OCI-LY7 (cell line): ENCODE measurements at regions not wholly inside any gene's neighbourhood (a gene's known extent, or its start where the extent isn't known, plus 50 kb on each side); places are given as distances from the start of the nearest gene placed in this dataset.

Source experiments
- BruUV-seq: library from RNA; stranded (reverse); fragments of 400-500 nt; replicated peaks from 2 replicates; lab custom pipeline; 2021; lab: Mats Ljungman, UMichigan
- CTCF ChIA-PET: fragments of 300-600 bp; sonication (Branson Sonifier 250); formaldehyde crosslinking; loops from one replicate; lab custom pipeline; 2022; ENCODE audit warnings: antibody characterized with exemption; ENCODE audit not compliant: unreplicated experiment; lab: Charles Lee
- POLR2A ChIA-PET: fragments of 300-600 bp; sonication (Branson Sonifier 250); formaldehyde crosslinking; loops from one replicate; lab custom pipeline; 2022; ENCODE audit warnings: antibody characterized with exemption; lab: Charles Lee
- DNase-seq: peaks from one replicate; pipeline ENCODE4 v3.0.0-alpha.2; 2015; ENCODE audit warnings: low spot score
- H2AFZ ChIP-seq: fragments of 200-600 bp; sonication (generic), shearing (Covaris generic); 2 replicates; pipeline ENCODE4 v1.6.1; 2014; ENCODE audit warnings: mild to moderate bottlenecking, antibody characterized with exemption, low read length, moderate library complexity
- H3K27ac ChIP-seq: fragments of 200-600 bp; sonication (generic); 2 replicates; pipeline ENCODE4 v1.5.1; 2014; ENCODE audit warnings: mixed run types, low read depth, mild to moderate bottlenecking, moderate library complexity, low read length, inconsistent platforms; ENCODE audit not compliant: poor library complexity, severe bottlenecking
- H3K36me3 ChIP-seq: fragments of 200-600 bp; sonication (generic); 2 replicates; pipeline ENCODE4 v1.6.1; 2014; ENCODE audit warnings: mild to moderate bottlenecking, antibody characterized with exemption, low read length, moderate library complexity, mixed read lengths; ENCODE audit not compliant: insufficient read depth
- H3K4me1 ChIP-seq: fragments of 200-600 bp; sonication (generic); 2 replicates; pipeline ENCODE4 v1.5.1; 2014; ENCODE audit warnings: mild to moderate bottlenecking, low read length; ENCODE audit not compliant: insufficient read depth, poor library complexity, severe bottlenecking
- H3K4me2 ChIP-seq: fragments of 200-600 bp; sonication (generic); 2 replicates; pipeline ENCODE4 v1.6.1; 2014; ENCODE audit warnings: mild to moderate bottlenecking, low read length
- H3K4me3 ChIP-seq: fragments of 200-600 bp; sonication (generic); 2 replicates; pipeline ENCODE4 v1.5.1; 2014; ENCODE audit warnings: mild to moderate bottlenecking, low read depth, low read length; ENCODE audit not compliant: poor library complexity, severe bottlenecking
- H3K79me2 ChIP-seq: fragments of 200-600 bp; sonication (generic); 2 replicates; pipeline ENCODE4 v1.6.1; 2016; ENCODE audit warnings: low read depth, mild to moderate bottlenecking, low read length, moderate library complexity, mixed read lengths; ENCODE audit not compliant: insufficient read depth
- H3K9me2 ChIP-seq: fragments of 200-600 bp; sonication (generic); 2 replicates; pipeline ENCODE4 v1.6.1; 2016; ENCODE audit warnings: mild to moderate bottlenecking, low read length, mixed read lengths; ENCODE audit not compliant: insufficient read depth
- H3K9me3 ChIP-seq: fragments of 200-600 bp; sonication (generic); 2 replicates; pipeline ENCODE4 v1.6.1; 2014; ENCODE audit warnings: mild to moderate bottlenecking, mixed run types, low read length, mixed read lengths
- H4K20me1 ChIP-seq: fragments of 200-600 bp; sonication (generic); 2 replicates; pipeline ENCODE4 v1.6.1; 2014; ENCODE audit warnings: mild to moderate bottlenecking, antibody characterized with exemption, low read length, moderate library complexity, mixed read lengths; ENCODE audit not compliant: insufficient read depth
- EZH2phosphoT487 ChIP-seq: fragments of 200-600 bp; sonication (generic); IDR thresholded peaks from 2 replicates; pipeline ENCODE4 v1.6.1; 2018; ENCODE audit warnings: low read depth, borderline replicate concordance, mild to moderate bottlenecking, mixed run types, antibody characterized with exemption, low read length, moderate library complexity, mixed read lengths
- intact Hi-C: fragments of 100-400 bp; cut with micrococcal nuclease; formaldehyde crosslinking; loops from one replicate; pipeline ENCODE4 v1.10.0; 2022; ENCODE audit not compliant: unreplicated experiment
- TF ChIP-seq, protein P1 (sequence below): fragments of 200-600 bp; sonication (generic); conservative IDR thresholded peaks from 2 replicates; pipeline ENCODE4 v1.5.1; 2014; ENCODE audit warnings: mild to moderate bottlenecking, antibody characterized with exemption, low read length, moderate library complexity, mixed read lengths

DNA sequence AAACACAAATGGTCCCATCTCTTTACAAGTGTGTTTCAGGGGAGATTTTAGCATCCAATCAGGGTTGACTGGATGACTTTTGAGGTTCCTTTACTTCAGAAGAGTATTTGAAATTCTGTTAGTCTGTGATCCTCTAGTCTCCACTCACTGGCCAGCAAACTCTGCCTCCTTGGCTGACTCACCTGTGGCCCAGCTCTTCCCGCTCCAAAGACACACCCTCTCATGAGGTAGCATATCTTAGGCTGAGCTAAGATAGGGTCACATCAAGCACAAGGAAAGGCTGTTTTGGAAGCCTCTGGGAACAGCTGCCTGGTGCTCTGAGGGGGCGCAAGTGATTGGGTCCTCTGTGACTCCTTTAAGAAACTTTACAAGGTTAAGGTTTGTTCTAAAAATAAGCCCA lies 102.3 kb upstream of the FGGY start:
- Histone ChIP-seq H3K36me3 (no peaks in the 10 kb centered on the region), H2AFZ (no peak overlapping the region), H3K79me2 (no peaks in the 10 kb centered on the region), H3K4me2 (no peak overlapping the region), H3K9me2 (no peaks in the 10 kb centered on the region), H4K20me1 (no peaks in the 10 kb centered on the region), H3K27ac (no peak overlapping the region), H3K9me3 (no peaks in the 10 kb centered on the region), H3K4me1 (no peaks in the 10 kb centered on the region), H3K4me3 (no peak overlapping the region)
- intact Hi-C loops: no loop called here
- BruUV-seq: no TSS peak
- no peak for DNase-seq
- POLR2A ChIA-PET: interaction anchor here (0.6 kb wide), 2 partner anchors 88 to 170 kb away, joined by 4 to 9 read pairs; no protein-coding TSS in a partner anchor
- CTCF ChIA-PET: no interaction called here
- TF ChIP-seq EZH2phosphoT487: no peak
- TF ChIP-seq, protein P1, sequence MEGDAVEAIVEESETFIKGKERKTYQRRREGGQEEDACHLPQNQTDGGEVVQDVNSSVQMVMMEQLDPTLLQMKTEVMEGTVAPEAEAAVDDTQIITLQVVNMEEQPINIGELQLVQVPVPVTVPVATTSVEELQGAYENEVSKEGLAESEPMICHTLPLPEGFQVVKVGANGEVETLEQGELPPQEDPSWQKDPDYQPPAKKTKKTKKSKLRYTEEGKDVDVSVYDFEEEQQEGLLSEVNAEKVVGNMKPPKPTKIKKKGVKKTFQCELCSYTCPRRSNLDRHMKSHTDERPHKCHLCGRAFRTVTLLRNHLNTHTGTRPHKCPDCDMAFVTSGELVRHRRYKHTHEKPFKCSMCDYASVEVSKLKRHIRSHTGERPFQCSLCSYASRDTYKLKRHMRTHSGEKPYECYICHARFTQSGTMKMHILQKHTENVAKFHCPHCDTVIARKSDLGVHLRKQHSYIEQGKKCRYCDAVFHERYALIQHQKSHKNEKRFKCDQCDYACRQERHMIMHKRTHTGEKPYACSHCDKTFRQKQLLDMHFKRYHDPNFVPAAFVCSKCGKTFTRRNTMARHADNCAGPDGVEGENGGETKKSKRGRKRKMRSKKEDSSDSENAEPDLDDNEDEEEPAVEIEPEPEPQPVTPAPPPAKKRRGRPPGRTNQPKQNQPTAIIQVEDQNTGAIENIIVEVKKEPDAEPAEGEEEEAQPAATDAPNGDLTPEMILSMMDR: no peak

DNA sequence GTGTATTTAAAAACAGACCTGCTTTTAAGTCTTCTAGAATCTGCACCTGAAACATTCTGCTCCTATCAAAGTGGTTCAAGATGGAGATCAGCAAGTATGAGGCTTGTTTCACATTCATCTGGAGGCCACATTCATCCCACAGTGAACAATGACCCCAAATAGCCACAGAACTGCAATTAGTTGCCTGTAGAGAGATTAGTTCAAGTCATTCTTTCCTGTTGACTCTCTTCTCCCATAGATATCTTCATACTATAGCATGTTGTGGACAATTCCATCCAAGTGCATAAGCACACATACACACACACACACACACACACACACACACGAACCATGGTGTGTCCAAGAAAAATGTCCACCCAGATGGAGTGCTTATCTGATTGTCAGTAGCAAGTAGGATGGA lies 101.7 kb upstream of the FGGY start:
- no peak overlapping the region for H3K27ac ChIP-seq
- no peak for DNase-seq
- no peak overlapping the region for H3K4me3 ChIP-seq
- no peaks in the 10 kb centered on the region for H3K9me3 ChIP-seq
- H3K9me2 ChIP-seq: no peaks in the 10 kb centered on the region
- intact Hi-C loops: no loop called here
- no peak for TF ChIP-seq EZH2phosphoT487
- TF ChIP-seq, protein P1: no peak
- no peaks in the 10 kb centered on the region for H4K20me1 ChIP-seq
- ChIA-PET CTCF (no interaction called here), POLR2A (interaction anchor here (0.6 kb wide), 1 partner anchor 88 kb away, joined by 9 read pairs; no protein-coding TSS in a partner anchor)
- no peaks in the 10 kb centered on the region for H3K79me2 ChIP-seq
- H3K4me2 ChIP-seq: no peak overlapping the region
- no peak overlapping the region for H2AFZ ChIP-seq
- no peaks in the 10 kb centered on the region for H3K4me1 ChIP-seq
- no peaks in the 10 kb centered on the region for H3K36me3 ChIP-seq
- BruUV-seq: no TSS peak

DNA sequence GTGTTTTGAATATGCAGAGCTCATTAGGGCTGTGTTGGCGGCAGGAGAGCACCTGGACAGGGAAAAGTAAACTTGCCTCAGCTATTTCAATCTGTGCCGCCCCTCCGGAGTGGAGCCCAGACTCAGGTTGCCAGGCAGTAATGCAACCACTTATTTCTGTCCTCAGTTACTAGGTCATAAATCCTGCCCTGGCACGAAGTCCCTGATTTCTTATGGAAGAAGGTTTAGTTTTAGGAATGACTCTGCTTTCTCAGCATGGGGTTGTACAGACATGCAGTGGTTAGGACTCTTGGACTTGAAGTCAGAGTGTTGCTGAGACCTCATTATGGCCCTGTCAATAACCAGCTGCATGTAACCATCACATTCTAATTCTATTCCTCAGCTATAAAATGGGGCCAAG lies 98.3 kb upstream of the FGGY start:
- POLR2A ChIA-PET: no interaction called here
- Histone ChIP-seq H4K20me1 (no peaks in the 10 kb centered on the region), H3K4me1 (no peaks in the 10 kb centered on the region), H3K4me3 (no peak overlapping the region), H3K9me2 (no peaks in the 10 kb centered on the region), H3K4me2 (no peak overlapping the region), H3K36me3 (no peaks in the 10 kb centered on the region), H2AFZ (no peak overlapping the region), H3K27ac (no peak overlapping the region), H3K9me3 (no peaks in the 10 kb centered on the region), H3K79me2 (no peaks in the 10 kb centered on the region)
- TF ChIP-seq, protein P1: no peak
- no peak for TF ChIP-seq EZH2phosphoT487
- no TSS peak for BruUV-seq
- CTCF ChIA-PET: no interaction called here
- intact Hi-C loops: no loop called here
- no peak for DNase-seq
